ENCODE measurements at regions not wholly inside any gene's neighbourhood (a gene's known extent, or its start where the extent isn't known, plus 50 kb on each side); places are given as distances from the start of the nearest gene placed in this dataset.

DNA sequence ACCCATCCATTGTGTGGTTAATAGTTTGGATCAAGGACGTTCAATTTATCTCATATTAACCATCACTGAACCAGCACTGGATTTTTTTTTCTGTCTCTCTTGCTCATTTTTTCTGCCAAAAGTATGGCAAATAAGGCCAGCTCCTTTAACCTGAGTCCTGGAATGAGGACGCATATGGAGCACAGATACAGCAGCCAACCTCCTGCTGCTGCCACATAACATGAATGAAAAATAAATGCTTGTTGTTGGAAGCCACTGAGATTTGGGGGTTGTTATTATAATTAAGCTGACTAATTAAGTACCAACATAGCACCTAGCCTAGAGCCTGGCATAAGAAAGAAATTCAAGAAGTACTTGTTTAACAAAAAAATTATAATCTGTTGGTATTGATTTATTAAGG, 335.3 kb upstream of the DUSP10 start:
- intact Hi-C loops (cut with micrococcal nuclease): no loop called here

GRCh38 chr1:222074317-222074716, 332.4 kb upstream of the DUSP10 start:
- Histone ChIP-seq H3K36me3 (no peaks in the 10 kb centered on the region), H3K27me3 (ENCODE audit: low read depth) (no peaks in the 10 kb centered on the region), H3K9me3 (replicated peaks) (no peaks in the 10 kb centered on the region), H3K27ac (replicated peaks) (no peak overlapping the region), H3K4me1 (peaks cover 20% of the 10 kb centered on the region), H3K4me3 (no peak overlapping the region)
- DNase-seq: no peak
- intact Hi-C loops (cut with micrococcal nuclease): no loop called here
- TF ChIP-seq CTCF (IDR thresholded peaks at IDR 0.05; ENCODE audit: borderline replicate concordance): no peak

More for the DNA sequence above, 335.3 kb upstream of the DUSP10 start:
- no peaks in the 10 kb centered on the region for H3K9me3 ChIP-seq (replicated peaks)
- no peak overlapping the region for H3K27ac ChIP-seq (replicated peaks)
- H3K27me3 ChIP-seq (ENCODE audit: low read depth): no peaks in the 10 kb centered on the region
- no peak for DNase-seq
- no peaks in the 10 kb centered on the region for H3K36me3 ChIP-seq
- H3K4me1 ChIP-seq: peaks cover 4% of the 10 kb centered on the region
- H3K4me3 ChIP-seq: no peak overlapping the region
- TF ChIP-seq CTCF (IDR thresholded peaks at IDR 0.05; ENCODE audit: borderline replicate concordance): no peak

GRCh38 chr1:222073307-222073995, 331.6 kb upstream of the DUSP10 start:
- intact Hi-C loops (cut with micrococcal nuclease): no loop called here
- DNase-seq: no peak
- no peak for TF ChIP-seq CTCF (IDR thresholded peaks at IDR 0.05; ENCODE audit: borderline replicate concordance)
- H3K9me3 ChIP-seq (replicated peaks): no peaks in the 10 kb centered on the region
- peaks cover 18% of the 10 kb centered on the region for H3K4me1 ChIP-seq
- H3K4me3 ChIP-seq: no peak overlapping the region
- H3K27ac ChIP-seq (replicated peaks): no peak overlapping the region
- H3K36me3 ChIP-seq: no peaks in the 10 kb centered on the region
- no peaks in the 10 kb centered on the region for H3K27me3 ChIP-seq (ENCODE audit: low read depth)

GRCh38 chr1:222071387-222071786, 329.5 kb upstream of the DUSP10 start:
- TF ChIP-seq CTCF (IDR thresholded peaks at IDR 0.05; ENCODE audit: borderline replicate concordance): no peak
- peaks cover 17% of the 10 kb centered on the region for H3K4me1 ChIP-seq
- no peak for DNase-seq
- H3K4me3 ChIP-seq: no peak overlapping the region
- intact Hi-C loops (cut with micrococcal nuclease): no loop called here
- no peaks in the 10 kb centered on the region for H3K9me3 ChIP-seq (replicated peaks)
- no peaks in the 10 kb centered on the region for H3K36me3 ChIP-seq
- H3K27ac ChIP-seq (replicated peaks): no peak overlapping the region
- no peaks in the 10 kb centered on the region for H3K27me3 ChIP-seq (ENCODE audit: low read depth)

DNA sequence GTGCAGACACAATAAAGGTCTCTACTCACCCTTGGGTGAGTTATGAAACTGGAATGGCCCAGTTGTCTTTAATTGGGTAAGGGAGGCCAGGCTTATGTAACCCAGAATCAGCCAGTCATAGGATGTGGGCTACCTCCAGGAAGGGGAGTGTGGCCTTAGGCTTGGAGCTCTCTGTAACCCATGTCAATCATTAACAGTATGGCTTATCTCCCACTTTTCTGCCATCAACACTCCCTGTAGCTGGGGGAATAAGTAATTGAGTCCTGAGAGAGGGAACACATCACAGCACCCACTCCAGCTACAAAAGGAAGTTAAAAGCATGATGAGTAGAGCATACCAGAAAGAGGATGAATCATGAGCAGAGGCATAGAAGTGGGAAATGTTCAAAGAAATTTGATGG, 327.0 kb upstream of the DUSP10 start:
- no peak overlapping the region for H3K4me3 ChIP-seq
- no peak for TF ChIP-seq CTCF (IDR thresholded peaks at IDR 0.05; ENCODE audit: borderline replicate concordance)
- peaks cover 17% of the 10 kb centered on the region for H3K4me1 ChIP-seq
- H3K9me3 ChIP-seq (replicated peaks): peaks cover 14% of the 10 kb centered on the region
- no peak for DNase-seq
- H3K27me3 ChIP-seq (ENCODE audit: low read depth): no peaks in the 10 kb centered on the region
- no peak overlapping the region for H3K27ac ChIP-seq (replicated peaks)
- intact Hi-C loops (cut with micrococcal nuclease): no loop called here
- H3K36me3 ChIP-seq: no peaks in the 10 kb centered on the region
